Panc1 (cell line): ENCODE measurements at regions not wholly inside any gene's neighbourhood (a gene's known extent, or its start where the extent isn't known, plus 50 kb on each side); places are given as distances from the start of the nearest gene placed in this dataset.

Experiments
- ATAC-seq: fragments of 200-7000 bp; cut with Tn5 transposase; 2 replicates; pipeline ENCODE4 v1.9.1; 2020; ENCODE audit warnings: mild to moderate bottlenecking, moderate library complexity
- BruUV-seq: library from RNA; stranded (reverse); fragments of 400-500 nt; replicated peaks from 2 replicates; lab custom pipeline; 2021; lab: Mats Ljungman, UMichigan
- CTCF ChIA-PET: fragments of 300-600 bp; sonication (Branson Sonifier 250); formaldehyde crosslinking; loops from one replicate; lab custom pipeline; 2022; ENCODE audit warnings: antibody characterized with exemption; lab: Charles Lee
- POLR2A ChIA-PET: fragments of 300-600 bp; sonication (Branson Sonifier 250); formaldehyde crosslinking; loops from one replicate; lab custom pipeline; 2022; ENCODE audit warnings: antibody characterized with exemption; lab: Charles Lee
- DNase-seq: peaks from one replicate; pipeline ENCODE4 v3.0.0-alpha.2; 2010; ENCODE audit warnings: low read depth, low spot score
- H3K27ac ChIP-seq: 2 replicates; pipeline ENCODE4 v1.5.1; 2011; ENCODE audit warnings: mild to moderate bottlenecking, low read length, inconsistent platforms
- H3K27me3 ChIP-seq: fragments of 200-500 bp; sonication (Bioruptor generic); 2 replicates; pipeline ENCODE4 v1.6.0; 2014; ENCODE audit warnings: low read length, inconsistent platforms; ENCODE audit not compliant: control insufficient read depth, insufficient read depth
- H3K36me3 ChIP-seq: fragments of 200-500 bp; sonication (Bioruptor generic); 2 replicates; pipeline ENCODE4 v1.5.1; 2014; ENCODE audit warnings: inconsistent platforms, mild to moderate bottlenecking, low read length, moderate library complexity; ENCODE audit not compliant: control insufficient read depth, insufficient read depth
- H3K4me1 ChIP-seq: 2 replicates; pipeline ENCODE4 v1.5.1; 2011; ENCODE audit warnings: inconsistent platforms, mild to moderate bottlenecking, low read length, moderate library complexity; ENCODE audit not compliant: control insufficient read depth, insufficient read depth
- H3K4me3 ChIP-seq, 2 experiments: 2 replicates each; pipeline ENCODE4 v1.5.1; 2011 to 2012; ENCODE audit warnings: low read depth in 2 of 2, low read length in 2 of 2, mild to moderate bottlenecking in 2 of 2, inconsistent platforms in 1 of 2, moderate library complexity in 1 of 2
- H3K9me3 ChIP-seq: fragments of 200-500 bp; sonication (Bioruptor generic); 2 replicates; pipeline ENCODE4 v1.5.1; 2014; ENCODE audit warnings: low read depth, mild to moderate bottlenecking, inconsistent platforms, low read length, moderate library complexity; ENCODE audit not compliant: control insufficient read depth, insufficient read depth
- CTCF ChIP-seq: fragments of 450-650 bp; IDR thresholded peaks from 2 replicates; pipeline ENCODE4 v1.5.1; 2017; ENCODE audit warnings: mild to moderate bottlenecking
- POLR2AphosphoS5 ChIP-seq: IDR thresholded peaks from 2 replicates; pipeline ENCODE4 v1.6.1; 2012; ENCODE audit warnings: mild to moderate bottlenecking, low read depth, low read length, moderate library complexity
- REST ChIP-seq, 2 experiments: IDR thresholded peaks; 2 replicates each; pipeline ENCODE4 v1.6.1; 2011 to 2012; ENCODE audit warnings: low read depth in 2 of 2, control low read depth in 1 of 2, low read length in 1 of 2, mild to moderate bottlenecking in 1 of 2, moderate library complexity in 1 of 2; ENCODE audit not compliant: insufficient read depth in 1 of 2
- SIN3A ChIP-seq: IDR thresholded peaks from 2 replicates; pipeline ENCODE4 v1.6.1; 2012; ENCODE audit warnings: low read depth, mild to moderate bottlenecking, low read length, moderate library complexity, borderline replicate concordance; ENCODE audit not compliant: insufficient read depth
- TCF7L2 ChIP-seq: IDR thresholded peaks from 2 replicates; pipeline ENCODE4 v1.6.1; 2011; ENCODE audit warnings: mild to moderate bottlenecking, low read depth, low read length, inconsistent platforms
- in situ Hi-C: cut with HindIII; loops from 2 replicates; pipeline ENCODE4 v1.10.0; 2016; ENCODE audit warnings: low sequenced_read_pairs, low pct_unique_long_range_greater_than_20kb
- intact Hi-C: fragments of 100-400 bp; cut with micrococcal nuclease; formaldehyde crosslinking; loops from one replicate; pipeline ENCODE4 v1.10.0; 2022; ENCODE audit not compliant: unreplicated experiment

GRCh38 chr6:129778793-129779192 is 68.8 kb upstream of the ARHGAP18 start:
- H3K27me3 ChIP-seq = no peaks in the 10 kb centered on the region
- in situ Hi-C loops = no loop called here
- no peak for DNase-seq
- no peak for ATAC-seq
- H3K27ac ChIP-seq = no peak overlapping the region
- no peaks in the 10 kb centered on the region for H3K4me1 ChIP-seq
- 0 out of 2 replicates have a peak, but pooled peaks cover 3% of the 10 kb centered on the region for H3K9me3 ChIP-seq
- no peak for TF ChIP-seq SIN3A
- no peak for TF ChIP-seq POLR2AphosphoS5
- no peak for TF ChIP-seq REST (IDR thresholded peaks at IDR 0.05; ENCODE audit: insufficient read depth in 1 of 2, low read depth in 2 of 2, low read length in 1 of 2)
- TF ChIP-seq CTCF = no peak
- no peak for TF ChIP-seq TCF7L2
- no TSS peak for BruUV-seq
- CTCF ChIA-PET = no interaction called here
- H3K36me3 ChIP-seq = no peaks in the 10 kb centered on the region
- intact Hi-C loops = no loop called here
- POLR2A ChIA-PET = no interaction called here
- H3K4me3 ChIP-seq = no peak overlapping the region

- Histone ChIP-seq H3K27ac (no peak overlapping the region), H3K36me3 (no peaks in the 10 kb centered on the region), H3K4me3 (no peak overlapping the region), H3K9me3 (0 out of 2 replicates have a peak, but pooled peaks cover 3% of the 10 kb centered on the region), H3K4me1 (no peaks in the 10 kb centered on the region), H3K27me3 (no peaks in the 10 kb centered on the region)
- TF ChIP-seq SIN3A (no peak), TCF7L2 (no peak), REST (IDR thresholded peaks at IDR 0.05; ENCODE audit: insufficient read depth in 1 of 2, low read depth in 2 of 2, low read length in 1 of 2) (no peak), POLR2AphosphoS5 (no peak), CTCF (no peak)
- ATAC-seq = no peak
- BruUV-seq = no TSS peak
- no peak for DNase-seq
- in situ Hi-C loops = no loop called here
- intact Hi-C loops = no loop called here
- ChIA-PET POLR2A (no interaction called here), CTCF (no interaction called here)
These were observed 67.4 kb upstream of the ARHGAP18 start for GRCh38 chr6:129777371-129777770.
